ENCODE measurements at regions not wholly inside any gene's neighbourhood (a gene's known extent, or its start where the extent isn't known, plus 50 kb on each side); places are given as distances from the start of the nearest gene placed in this dataset.
A peak's percentile ranks its signal among the peaks of the same experiment; 100 is the strongest.

GRCh38 chr10:25687521-25687920 lies 246.5 kb upstream of the MYO3A start:
- H3K36me3 ChIP-seq (ENCODE audit: control insufficient read depth, insufficient read depth, low read length) = no peaks in the 10 kb centered on the region
- H3K27me3 Mint-ChIP-seq (ENCODE audit: low read depth in 2 of 2) = peaks cover 0 to 7% of the 10 kb centered on the region in 2 donors
- no peak for DNase-seq
- no peak for ATAC-seq
- H3K27me3 ChIP-seq (ENCODE audit: control insufficient read depth, insufficient read depth, low read length) = no peaks in the 10 kb centered on the region
- H3K4me1 ChIP-seq (ENCODE audit: control insufficient read depth, insufficient read depth, low read length) = peaks cover 6% of the 10 kb centered on the region
- H3K36me3 Mint-ChIP-seq = no peaks in the 10 kb centered on the region
- intact Hi-C loops (cut with micrococcal nuclease) = no loop called here
- peaks cover 0 to 9% of the 10 kb centered on the region in 2 donors for H3K4me1 Mint-ChIP-seq
- H3K27ac Mint-ChIP-seq = no peak overlapping the region
- no peak overlapping the region for H3K4me3 ChIP-seq (ENCODE audit: low read length)
- no peaks in the 10 kb centered on the region for H3K9me3 Mint-ChIP-seq
- 86% methylated on average over 1 of the region's 1 CpG for WGBS (ENCODE audit: insufficient coverage)
- no peaks in the 10 kb centered on the region for H3K9me3 ChIP-seq (ENCODE audit: control insufficient read depth, insufficient read depth, low read length)
- no peak overlapping the region for H3K27ac ChIP-seq (ENCODE audit: low read length)
- no peak for TF ChIP-seq CTCF (IDR thresholded peaks at IDR 0.05)
- H3K4me3 Mint-ChIP-seq = no peak overlapping the region

- Histone ChIP-seq H3K27me3 (ENCODE audit: control insufficient read depth, insufficient read depth, low read length) (no peaks in the 10 kb centered on the region), H3K9me3 (ENCODE audit: control insufficient read depth, insufficient read depth, low read length) (no peaks in the 10 kb centered on the region), H3K4me1 (ENCODE audit: control insufficient read depth, insufficient read depth, low read length) (peaks cover 15% of the 10 kb centered on the region), H3K36me3 (ENCODE audit: control insufficient read depth, insufficient read depth, low read length) (no peaks in the 10 kb centered on the region), H3K27ac (ENCODE audit: low read length) (no peak overlapping the region), H3K4me3 (ENCODE audit: low read length) (no peak overlapping the region)
- no peaks in the 10 kb centered on the region for H3K9me3 Mint-ChIP-seq
- no peak for TF ChIP-seq CTCF (IDR thresholded peaks at IDR 0.05)
- H3K36me3 Mint-ChIP-seq = no peaks in the 10 kb centered on the region
- ATAC-seq (no peak), DNase-seq (no peak)
- no peak overlapping the region for H3K4me3 Mint-ChIP-seq
- intact Hi-C loops (cut with micrococcal nuclease) = no loop called here
- H3K27me3 Mint-ChIP-seq (ENCODE audit: low read depth in 2 of 2) = peaks cover 0 to 7% of the 10 kb centered on the region in 2 donors
- H3K4me1 Mint-ChIP-seq = peaks cover 0 to 18% of the 10 kb centered on the region in 2 donors
- H3K27ac Mint-ChIP-seq = no peak overlapping the region
- 84% methylated on average over 3 of the region's 3 CpGs for WGBS (ENCODE audit: insufficient coverage)
Measured at GRCh38 chr10:25689346-25690100, 244.5 kb upstream of the MYO3A start.

GRCh38 chr10:25692761-25693160 lies 241.3 kb upstream of the MYO3A start:
- ATAC-seq = peak in 1 of 3 donors; percentile 44
- no peaks in the 10 kb centered on the region for H3K9me3 ChIP-seq (ENCODE audit: control insufficient read depth, insufficient read depth, low read length)
- no peaks in the 10 kb centered on the region for H3K27me3 ChIP-seq (ENCODE audit: control insufficient read depth, insufficient read depth, low read length)
- Mint-ChIP-seq H3K9me3 (no peaks in the 10 kb centered on the region), H3K4me1 (peaks cover 9 to 26% of the 10 kb centered on the region in 2 donors), H3K36me3 (no peaks in the 10 kb centered on the region), H3K27me3 (ENCODE audit: low read depth in 2 of 2) (peaks cover 0 to 7% of the 10 kb centered on the region in 2 donors), H3K27ac (no peak overlapping the region), H3K4me3 (no peak overlapping the region)
- H3K27ac ChIP-seq (ENCODE audit: low read length) = no peak overlapping the region
- no peaks in the 10 kb centered on the region for H3K36me3 ChIP-seq (ENCODE audit: control insufficient read depth, insufficient read depth, low read length)
- intact Hi-C loops (cut with micrococcal nuclease) = no loop called here
- TF ChIP-seq CTCF (IDR thresholded peaks at IDR 0.05) = no peak
- H3K4me1 ChIP-seq (ENCODE audit: control insufficient read depth, insufficient read depth, low read length) = peaks cover 28% of the 10 kb centered on the region
- WGBS (ENCODE audit: insufficient coverage) = 50% methylated on average over 1 of the region's 2 CpGs
- H3K4me3 ChIP-seq (ENCODE audit: low read length) = no peak overlapping the region
- DNase-seq = no peak

Data from natural killer cell (primary cell).